Mesendoderm (in vitro differentiated cells): ENCODE measurements at regions not wholly inside any gene's neighbourhood (a gene's known extent, or its start where the extent isn't known, plus 50 kb on each side); places are given as distances from the start of the nearest gene placed in this dataset.

ENCODE experiments used
- DNase-seq: peaks from one replicate; pipeline ENCODE4 v3.0.0; 2013
- H2AK5ac ChIP-seq: 2 replicates; pipeline ENCODE4 v1.6.1; 2013; ENCODE audit warnings: low read length, inconsistent platforms
- H2BK120ac ChIP-seq: 2 replicates; pipeline ENCODE4 v1.6.1; 2013; ENCODE audit warnings: low read depth, mild to moderate bottlenecking, low read length, moderate library complexity, mixed read lengths
- H2BK15ac ChIP-seq: replicated peaks from 2 replicates; pipeline ENCODE4 v1.6.1; 2013; ENCODE audit warnings: low read depth, mild to moderate bottlenecking, moderate library complexity
- H2BK5ac ChIP-seq: 2 replicates; pipeline ENCODE4 v1.6.1; 2013; ENCODE audit warnings: low read length, inconsistent platforms
- H3K18ac ChIP-seq: 2 replicates; pipeline ENCODE4 v1.6.1; 2013; ENCODE audit warnings: mild to moderate bottlenecking, low read length, mixed read lengths
- H3K23ac ChIP-seq: one replicate; pipeline ENCODE4 v1.6.1; 2013; ENCODE audit warnings: low read length
- H3K27ac ChIP-seq: 2 replicates; pipeline ENCODE4 v1.5.1; 2013; ENCODE audit warnings: low read depth, mild to moderate bottlenecking, inconsistent platforms, low read length, moderate library complexity
- H3K27me3 ChIP-seq: 2 replicates; pipeline ENCODE4 v1.6.1; 2013; ENCODE audit warnings: low read length, control low read depth, mild to moderate bottlenecking, inconsistent platforms; ENCODE audit not compliant: insufficient read depth, poor library complexity
- H3K36me3 ChIP-seq: 2 replicates; pipeline ENCODE4 v1.6.1; 2013; ENCODE audit warnings: low read length, inconsistent platforms; ENCODE audit not compliant: control insufficient read depth, insufficient read depth
- H3K4ac ChIP-seq: one replicate; pipeline ENCODE4 v1.6.1; 2013; ENCODE audit warnings: low read depth, mild to moderate bottlenecking, low read length, moderate library complexity
- H3K4me1 ChIP-seq: 2 replicates; pipeline ENCODE4 v1.6.1; 2013; ENCODE audit warnings: low read depth, low read length, inconsistent platforms; ENCODE audit not compliant: control insufficient read depth
- H3K4me2 ChIP-seq: 2 replicates; pipeline ENCODE4 v1.6.1; 2013; ENCODE audit warnings: low read length
- H3K4me3 ChIP-seq: 2 replicates; pipeline ENCODE4 v1.5.1; 2013; ENCODE audit warnings: mild to moderate bottlenecking, low read length
- H3K56ac ChIP-seq: one replicate; pipeline ENCODE4 v1.6.1; 2013; ENCODE audit warnings: low read length
- H3K79me1 ChIP-seq: 2 replicates; pipeline ENCODE4 v1.6.1; 2013; ENCODE audit warnings: low read length, inconsistent platforms
- H3K79me2 ChIP-seq: 2 replicates; pipeline ENCODE4 v1.6.1; 2013; ENCODE audit warnings: mild to moderate bottlenecking, low read length; ENCODE audit not compliant: control insufficient read depth, insufficient read depth
- H3K9ac ChIP-seq: 2 replicates; pipeline ENCODE4 v1.6.1; 2013; ENCODE audit warnings: low read length, inconsistent platforms
- H4K5ac ChIP-seq: one replicate; pipeline ENCODE4 v1.6.1; 2013; ENCODE audit warnings: low read length
- H4K8ac ChIP-seq: one replicate; pipeline ENCODE4 v1.6.1; 2013; ENCODE audit warnings: low read depth, mild to moderate bottlenecking, control low read depth, low read length, moderate library complexity
- WGBS: extraction: QIAGEN DNeasy Blood & Tissue Kit; methylation state at CpG from one replicate; pipeline ENCODE4 v1.1.7; 2013; ENCODE audit warnings: low lambda C conversion rate, missing lambda C conversion rate; ENCODE audit not compliant: insufficient coverage; ENCODE audit errors: extremely low coverage; 5-methylcytosine and 5-hydroxymethylcytosine counted together

GRCh38 chr4:24643774-24644520 is 59.6 kb upstream of the DHX15 start:
- Histone ChIP-seq H3K23ac (no peak overlapping the region), H3K4me2 (no peak overlapping the region), H2BK15ac (no peak overlapping the region), H3K18ac (no peak overlapping the region), H2BK5ac (no peak overlapping the region), H3K27ac (no peak overlapping the region), H3K4ac (no peak overlapping the region), H2AK5ac (no peak overlapping the region), H3K56ac (no peak overlapping the region), H3K36me3 (no peaks in the 10 kb centered on the region), H3K9ac (no peak overlapping the region), H4K5ac (no peak overlapping the region), H3K27me3 (no peaks in the 10 kb centered on the region), H4K8ac (no peak overlapping the region), H3K4me1 (no peaks in the 10 kb centered on the region), H3K79me2 (no peaks in the 10 kb centered on the region), H3K4me3 (no peak overlapping the region), H2BK120ac (no peak overlapping the region), H3K79me1 (no peaks in the 10 kb centered on the region)
- WGBS = no CpG with 5 or more reads among the region's 8 CpGs
- DNase-seq = no peak

- Histone ChIP-seq H3K4me2 (no peak overlapping the region), H3K56ac (no peak overlapping the region), H3K4me1 (no peaks in the 10 kb centered on the region), H3K27ac (no peak overlapping the region), H3K23ac (no peak overlapping the region), H4K5ac (no peak overlapping the region), H3K4me3 (no peak overlapping the region), H2BK120ac (no peak overlapping the region), H3K18ac (no peak overlapping the region), H3K79me2 (no peaks in the 10 kb centered on the region), H4K8ac (no peak overlapping the region), H3K36me3 (no peaks in the 10 kb centered on the region), H3K27me3 (no peaks in the 10 kb centered on the region), H2BK5ac (no peak overlapping the region), H2AK5ac (no peak overlapping the region), H3K79me1 (no peaks in the 10 kb centered on the region), H2BK15ac (no peak overlapping the region), H3K4ac (no peak overlapping the region), H3K9ac (no peak overlapping the region)
- WGBS = no CpG with 5 or more reads among the region's 6 CpGs
- DNase-seq = no peak
Observed at GRCh38 chr4:24644983-24645764, 60.8 kb upstream of the DHX15 start.

GRCh38 chr4:24645765-24646550 is 61.6 kb upstream of the DHX15 start:
- no peaks in the 10 kb centered on the region for H3K4me1 ChIP-seq
- no peak overlapping the region for H4K5ac ChIP-seq
- no peak overlapping the region for H3K23ac ChIP-seq
- no peak overlapping the region for H3K4me3 ChIP-seq
- H3K27ac ChIP-seq = no peak overlapping the region
- H2BK5ac ChIP-seq = no peak overlapping the region
- H3K79me1 ChIP-seq = no peaks in the 10 kb centered on the region
- H3K18ac ChIP-seq = no peak overlapping the region
- no peaks in the 10 kb centered on the region for H3K79me2 ChIP-seq
- no peak for DNase-seq
- H3K56ac ChIP-seq = no peak overlapping the region
- H3K9ac ChIP-seq = no peak overlapping the region
- no peak overlapping the region for H2BK120ac ChIP-seq
- H4K8ac ChIP-seq = no peak overlapping the region
- WGBS = no CpG with 5 or more reads among the region's 4 CpGs
- H3K36me3 ChIP-seq = no peaks in the 10 kb centered on the region
- H2BK15ac ChIP-seq = no peak overlapping the region
- no peaks in the 10 kb centered on the region for H3K27me3 ChIP-seq
- no peak overlapping the region for H3K4me2 ChIP-seq
- H3K4ac ChIP-seq = no peak overlapping the region
- no peak overlapping the region for H2AK5ac ChIP-seq

GRCh38 chr4:24646798-24647460 is 62.6 kb upstream of the DHX15 start:
- H2BK120ac ChIP-seq = no peak overlapping the region
- H3K4me3 ChIP-seq = no peak overlapping the region
- no CpG with 5 or more reads among the region's 5 CpGs for WGBS
- no peak overlapping the region for H3K23ac ChIP-seq
- H3K79me1 ChIP-seq = no peaks in the 10 kb centered on the region
- H3K4me1 ChIP-seq = no peaks in the 10 kb centered on the region
- no peak overlapping the region for H4K8ac ChIP-seq
- no peak for DNase-seq
- no peak overlapping the region for H3K27ac ChIP-seq
- no peak overlapping the region for H3K4ac ChIP-seq
- H3K79me2 ChIP-seq = no peaks in the 10 kb centered on the region
- H2BK15ac ChIP-seq = no peak overlapping the region
- no peak overlapping the region for H2AK5ac ChIP-seq
- H3K18ac ChIP-seq = no peak overlapping the region
- H3K9ac ChIP-seq = no peak overlapping the region
- H3K27me3 ChIP-seq = no peaks in the 10 kb centered on the region
- no peak overlapping the region for H3K4me2 ChIP-seq
- no peak overlapping the region for H2BK5ac ChIP-seq
- no peak overlapping the region for H3K56ac ChIP-seq
- no peaks in the 10 kb centered on the region for H3K36me3 ChIP-seq
- H4K5ac ChIP-seq = no peak overlapping the region

- no CpG with 5 or more reads among the region's 2 CpGs for WGBS
- Histone ChIP-seq H2BK5ac (no peak overlapping the region), H4K5ac (no peak overlapping the region), H3K27me3 (no peaks in the 10 kb centered on the region), H3K27ac (no peak overlapping the region), H3K79me1 (no peaks in the 10 kb centered on the region), H3K36me3 (no peaks in the 10 kb centered on the region), H3K4me2 (no peak overlapping the region), H3K4me3 (no peak overlapping the region), H3K18ac (no peak overlapping the region), H2AK5ac (no peak overlapping the region), H3K23ac (no peak overlapping the region), H2BK15ac (no peak overlapping the region), H3K4me1 (no peaks in the 10 kb centered on the region), H3K56ac (no peak overlapping the region), H3K4ac (no peak overlapping the region), H4K8ac (no peak overlapping the region), H3K9ac (no peak overlapping the region), H3K79me2 (no peaks in the 10 kb centered on the region), H2BK120ac (no peak overlapping the region)
- no peak for DNase-seq
Observed at GRCh38 chr4:24650849-24651640, 66.7 kb upstream of the DHX15 start.
